ENCODE measurements at regions not wholly inside any gene's neighbourhood (a gene's known extent, or its start where the extent isn't known, plus 50 kb on each side); places are given as distances from the start of the nearest gene placed in this dataset.
"Not testable (repeated sequence)": the region's sequence is repeated elsewhere in the genome, so short reads cannot be mapped to it uniquely, and the experiment has no call there.

- Mint-ChIP-seq H3K36me3 (ENCODE audit: low read depth) (peaks cover 22% of the 10 kb centered on the region), H3K4me3 (no peak overlapping the region), H3K27me3 (ENCODE audit: low read depth) (no peaks in the 10 kb centered on the region), H3K27ac (no peak overlapping the region), H3K9me3 (peaks cover 17% of the 10 kb centered on the region), H3K4me1 (ENCODE audit: low read depth) (peaks cover 74% of the 10 kb centered on the region)
These were observed 155.1 kb upstream of the TNFAIP3 start for GRCh38 chr6:137711972-137712371.

DNA sequence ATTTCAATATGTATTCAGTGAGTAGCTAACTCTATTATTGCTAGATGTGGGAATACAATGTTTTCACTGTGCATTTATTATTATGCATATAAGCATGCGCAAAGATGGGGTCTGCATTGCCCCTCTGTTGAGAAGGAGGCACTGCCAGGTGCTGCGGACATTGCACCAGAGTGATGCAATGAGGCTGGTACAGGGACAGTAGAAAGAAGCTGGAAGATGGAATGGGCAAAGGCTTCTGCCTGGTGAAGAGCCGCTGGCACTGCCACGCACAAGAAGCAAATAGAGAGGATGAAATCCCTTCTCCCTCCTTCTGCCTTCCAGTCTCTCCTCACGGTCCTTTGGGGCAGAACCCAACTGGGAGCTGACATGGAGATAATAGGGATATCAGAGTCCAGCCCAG lies 154.5 kb upstream of the TNFAIP3 start:
- Mint-ChIP-seq H3K9me3 (peaks cover 17% of the 10 kb centered on the region), H3K36me3 (ENCODE audit: low read depth) (peaks cover 26% of the 10 kb centered on the region), H3K27ac (no peak overlapping the region), H3K27me3 (ENCODE audit: low read depth) (no peaks in the 10 kb centered on the region), H3K4me3 (no peak overlapping the region), H3K4me1 (ENCODE audit: low read depth) (peaks cover 77% of the 10 kb centered on the region)

GRCh38 chr6:137715589-137716045 lies 151.4 kb upstream of the TNFAIP3 start:
- Mint-ChIP-seq H3K4me1 (ENCODE audit: low read depth) (peaks cover 63% of the 10 kb centered on the region), H3K36me3 (ENCODE audit: low read depth) (peaks cover 17% of the 10 kb centered on the region), H3K4me3 (peak overlapping the region; percentile 6), H3K27me3 (ENCODE audit: low read depth) (no peaks in the 10 kb centered on the region), H3K27ac (peak overlapping the region; percentile 87), H3K9me3 (peaks cover 17% of the 10 kb centered on the region)

- Mint-ChIP-seq H3K4me3 (peak overlapping the region; percentile 46), H3K27ac (peak overlapping the region; percentile 87), H3K4me1 (ENCODE audit: low read depth) (peaks cover 53% of the 10 kb centered on the region), H3K27me3 (ENCODE audit: low read depth) (no peaks in the 10 kb centered on the region), H3K9me3 (peaks cover 10% of the 10 kb centered on the region), H3K36me3 (ENCODE audit: low read depth) (peaks cover 13% of the 10 kb centered on the region)
These were observed 149.7 kb upstream of the TNFAIP3 start for GRCh38 chr6:137717074-137718073.

DNA sequence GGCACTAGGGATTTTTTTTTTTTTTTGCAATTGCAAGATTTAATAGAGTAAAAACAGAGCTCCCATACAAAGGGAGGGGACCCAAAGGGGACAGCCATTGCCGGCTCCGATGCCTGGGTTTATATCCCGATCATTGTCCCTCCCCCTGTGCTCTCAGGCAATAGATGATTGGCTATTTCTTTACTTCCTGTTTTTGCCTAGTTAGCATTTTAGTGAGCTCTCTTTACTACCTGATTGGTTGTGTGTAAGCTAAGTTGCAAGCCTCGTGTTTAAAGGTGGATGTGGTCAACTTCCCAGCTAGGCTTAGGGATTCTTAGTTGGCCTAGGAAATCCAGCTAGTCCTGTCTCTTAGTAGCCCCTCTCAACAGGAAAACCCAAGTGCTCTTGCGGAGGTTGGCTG lies 148.2 kb upstream of the TNFAIP3 start:
- not testable (repeated sequence) for H3K27me3 Mint-ChIP-seq (ENCODE audit: low read depth); H3K4me3 Mint-ChIP-seq; H3K9me3 Mint-ChIP-seq; H3K27ac Mint-ChIP-seq
- H3K4me1 Mint-ChIP-seq (ENCODE audit: low read depth), result peaks cover 63% of the 10 kb centered on the region
- H3K36me3 Mint-ChIP-seq (ENCODE audit: low read depth), result peaks cover 11% of the 10 kb centered on the region

- Mint-ChIP-seq H3K4me1 (ENCODE audit: low read depth) (peaks cover 30% of the 10 kb centered on the region), H3K27me3 (ENCODE audit: low read depth) (peaks cover 7% of the 10 kb centered on the region), H3K27ac (peak overlapping the region; percentile 21), H3K4me3 (peak overlapping the region; percentile 2), H3K36me3 (ENCODE audit: low read depth) (peaks cover 5% of the 10 kb centered on the region), H3K9me3 (peaks cover 3% of the 10 kb centered on the region)
These were observed 144.2 kb upstream of the TNFAIP3 start for GRCh38 chr6:137722749-137723272.

- H3K27ac Mint-ChIP-seq, result no peak overlapping the region
- peaks cover 3% of the 10 kb centered on the region for H3K9me3 Mint-ChIP-seq
- peaks cover 7% of the 10 kb centered on the region for H3K36me3 Mint-ChIP-seq (ENCODE audit: low read depth)
- H3K4me3 Mint-ChIP-seq, result no peak overlapping the region
- H3K27me3 Mint-ChIP-seq (ENCODE audit: low read depth), result peaks cover 10% of the 10 kb centered on the region
- H3K4me1 Mint-ChIP-seq (ENCODE audit: low read depth), result peaks cover 24% of the 10 kb centered on the region
These were observed 143.6 kb upstream of the TNFAIP3 start for GRCh38 chr6:137723273-137724017.

- Mint-ChIP-seq H3K4me1 (ENCODE audit: low read depth) (peaks cover 21% of the 10 kb centered on the region), H3K4me3 (no peak overlapping the region), H3K9me3 (peaks cover 3% of the 10 kb centered on the region), H3K36me3 (ENCODE audit: low read depth) (peaks cover 7% of the 10 kb centered on the region), H3K27ac (no peak overlapping the region), H3K27me3 (ENCODE audit: low read depth) (peaks cover 10% of the 10 kb centered on the region)
These were observed 143.0 kb upstream of the TNFAIP3 start for GRCh38 chr6:137724018-137724403.

DNA sequence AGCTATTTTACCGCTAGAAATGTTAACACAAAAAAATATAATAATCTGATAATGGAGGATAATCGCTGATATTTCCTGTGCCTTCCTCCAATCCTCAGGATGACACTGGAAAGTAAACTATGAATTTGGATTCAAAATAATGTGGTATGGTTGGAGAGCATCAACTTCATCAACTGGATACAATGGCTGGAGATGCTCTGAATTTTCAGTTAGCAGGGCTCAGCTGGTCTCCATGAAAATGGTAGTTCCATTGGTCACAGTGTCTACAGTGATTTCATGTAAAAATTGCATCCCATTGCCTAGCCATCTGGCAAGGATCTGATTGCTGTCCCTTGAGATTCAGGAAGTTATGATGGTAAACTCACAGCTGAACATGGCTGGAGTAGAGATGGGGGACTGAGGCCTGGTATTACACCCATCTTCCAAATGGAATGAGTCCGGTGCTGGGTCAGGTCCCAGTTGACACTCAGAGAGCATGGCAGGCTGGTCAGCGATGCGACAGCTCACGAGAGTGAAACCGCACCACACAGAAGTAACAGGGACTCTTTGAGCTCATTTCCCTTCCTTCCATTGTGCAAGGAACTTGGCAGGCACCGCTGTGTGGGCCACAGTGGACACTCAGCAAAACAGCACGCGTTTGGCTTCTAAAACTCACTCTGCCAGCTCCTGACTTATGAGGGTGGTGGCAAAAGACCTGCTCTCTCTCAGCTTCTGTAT lies 142.4 kb upstream of the TNFAIP3 start:
- peaks cover 7% of the 10 kb centered on the region for H3K36me3 Mint-ChIP-seq (ENCODE audit: low read depth)
- no peaks in the 10 kb centered on the region for H3K9me3 Mint-ChIP-seq
- H3K27ac Mint-ChIP-seq, result no peak overlapping the region
- H3K27me3 Mint-ChIP-seq (ENCODE audit: low read depth), result peaks cover 10% of the 10 kb centered on the region
- peaks cover 21% of the 10 kb centered on the region for H3K4me1 Mint-ChIP-seq (ENCODE audit: low read depth)
- H3K4me3 Mint-ChIP-seq, result no peak overlapping the region

DNA sequence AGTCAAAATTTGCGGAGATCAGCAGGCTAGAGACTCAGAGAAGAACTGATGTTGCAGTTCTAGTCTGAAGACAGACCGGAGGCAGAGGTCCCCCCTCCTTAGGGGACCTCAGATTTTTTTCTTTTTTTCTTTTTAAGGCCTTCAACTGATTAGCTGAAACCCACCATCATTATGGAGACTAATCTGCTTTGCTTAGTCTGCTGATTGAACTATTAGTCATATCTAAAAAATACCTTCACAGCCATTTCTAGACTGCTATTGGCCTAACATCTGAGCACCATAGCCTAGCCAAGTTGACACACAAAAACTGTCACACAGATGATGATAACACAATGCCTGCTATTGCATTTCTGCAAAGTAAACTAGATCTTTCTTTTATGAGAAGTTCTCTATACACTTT lies 141.1 kb upstream of the TNFAIP3 start:
- Mint-ChIP-seq H3K27me3 (ENCODE audit: low read depth) (peaks cover 10% of the 10 kb centered on the region), H3K4me3 (no peak overlapping the region), H3K4me1 (ENCODE audit: low read depth) (peaks cover 21% of the 10 kb centered on the region), H3K36me3 (ENCODE audit: low read depth) (peaks cover 7% of the 10 kb centered on the region), H3K9me3 (no peaks in the 10 kb centered on the region), H3K27ac (no peak overlapping the region)

DNA sequence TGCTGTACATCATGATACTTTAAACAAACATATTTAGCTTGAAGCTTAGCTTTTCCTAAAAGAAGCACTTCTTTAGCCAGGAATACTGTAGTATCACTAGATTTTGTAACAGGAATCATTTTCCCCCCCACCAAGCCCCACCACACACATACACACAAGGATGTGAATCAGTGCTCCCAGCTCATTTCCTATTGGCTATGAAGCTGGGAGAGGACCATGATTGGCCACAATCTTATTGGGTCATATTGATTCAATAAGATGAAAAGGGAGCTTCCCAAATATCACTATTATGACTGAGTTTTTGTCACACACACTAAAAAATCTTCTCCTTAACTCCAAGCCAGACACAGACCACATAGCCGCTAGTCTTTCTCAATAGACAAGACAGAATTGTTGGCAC lies 140.5 kb upstream of the TNFAIP3 start:
- H3K36me3 Mint-ChIP-seq (ENCODE audit: low read depth), result peaks cover 7% of the 10 kb centered on the region
- no peak overlapping the region for H3K4me3 Mint-ChIP-seq
- H3K4me1 Mint-ChIP-seq (ENCODE audit: low read depth), result peaks cover 21% of the 10 kb centered on the region
- no peak overlapping the region for H3K27ac Mint-ChIP-seq
- no peaks in the 10 kb centered on the region for H3K9me3 Mint-ChIP-seq
- peaks cover 10% of the 10 kb centered on the region for H3K27me3 Mint-ChIP-seq (ENCODE audit: low read depth)

- H3K4me3 Mint-ChIP-seq, result no peak overlapping the region
- peaks cover 7% of the 10 kb centered on the region for H3K36me3 Mint-ChIP-seq (ENCODE audit: low read depth)
- peaks cover 23% of the 10 kb centered on the region for H3K4me1 Mint-ChIP-seq (ENCODE audit: low read depth)
- H3K27ac Mint-ChIP-seq, result no peak overlapping the region
- peaks cover 12% of the 10 kb centered on the region for H3K27me3 Mint-ChIP-seq (ENCODE audit: low read depth)
- no peaks in the 10 kb centered on the region for H3K9me3 Mint-ChIP-seq
These were observed 139.8 kb upstream of the TNFAIP3 start for GRCh38 chr6:137727216-137727765.

DNA sequence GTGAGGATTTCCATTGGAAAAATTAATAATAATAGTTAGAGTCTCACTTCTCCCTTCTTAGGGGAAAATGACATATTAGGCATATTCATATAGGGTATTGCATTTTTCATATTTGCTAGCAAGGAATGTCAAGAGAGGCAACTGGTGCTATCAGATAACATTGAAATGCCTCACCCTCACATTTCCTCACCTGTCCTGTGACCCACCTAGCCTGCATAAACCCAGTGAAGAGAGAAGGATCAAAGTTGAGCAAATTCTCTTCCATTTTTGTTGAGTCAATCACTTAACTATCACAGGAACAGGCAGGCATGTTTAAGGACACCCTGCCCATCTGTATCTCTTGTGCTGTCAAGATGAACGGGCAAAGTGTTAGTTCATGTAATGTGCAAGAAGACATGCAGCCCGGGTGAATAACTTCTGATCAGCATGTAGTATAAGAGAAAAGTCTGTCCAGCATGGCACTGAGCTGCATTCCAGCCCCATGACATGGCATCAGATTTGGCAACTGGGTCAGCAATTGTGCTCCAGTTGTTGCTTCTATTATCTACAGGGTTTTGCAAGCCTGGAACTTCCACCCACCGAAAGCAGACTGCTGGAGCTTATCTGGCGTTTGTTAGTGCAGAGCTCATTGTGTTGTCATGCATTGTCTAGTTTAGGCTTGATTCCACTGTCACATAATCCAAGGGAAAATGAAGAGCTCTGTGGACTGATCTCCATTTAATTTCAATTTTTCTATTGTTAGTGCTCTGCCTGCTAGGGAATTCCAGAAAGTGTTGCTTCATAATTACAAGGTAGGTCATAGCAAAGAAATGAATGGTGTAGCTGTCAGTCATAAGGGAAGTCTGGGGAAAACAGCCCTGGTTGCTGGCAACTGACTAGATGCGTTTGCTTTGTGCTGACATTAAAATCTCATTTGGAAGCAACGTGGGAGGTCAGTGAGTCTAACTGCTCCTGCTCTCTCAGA lies 138.4 kb upstream of the TNFAIP3 start:
- peaks cover 7% of the 10 kb centered on the region for H3K36me3 Mint-ChIP-seq (ENCODE audit: low read depth)
- H3K9me3 Mint-ChIP-seq, result no peaks in the 10 kb centered on the region
- peaks cover 13% of the 10 kb centered on the region for H3K27me3 Mint-ChIP-seq (ENCODE audit: low read depth)
- H3K4me1 Mint-ChIP-seq (ENCODE audit: low read depth), result peaks cover 10% of the 10 kb centered on the region
- H3K27ac Mint-ChIP-seq, result no peak overlapping the region
- H3K4me3 Mint-ChIP-seq, result no peak overlapping the region
